ENCODE measurements at regions not wholly inside any gene's neighbourhood (a gene's known extent, or its start where the extent isn't known, plus 50 kb on each side); places are given as distances from the start of the nearest gene placed in this dataset.

DNA sequence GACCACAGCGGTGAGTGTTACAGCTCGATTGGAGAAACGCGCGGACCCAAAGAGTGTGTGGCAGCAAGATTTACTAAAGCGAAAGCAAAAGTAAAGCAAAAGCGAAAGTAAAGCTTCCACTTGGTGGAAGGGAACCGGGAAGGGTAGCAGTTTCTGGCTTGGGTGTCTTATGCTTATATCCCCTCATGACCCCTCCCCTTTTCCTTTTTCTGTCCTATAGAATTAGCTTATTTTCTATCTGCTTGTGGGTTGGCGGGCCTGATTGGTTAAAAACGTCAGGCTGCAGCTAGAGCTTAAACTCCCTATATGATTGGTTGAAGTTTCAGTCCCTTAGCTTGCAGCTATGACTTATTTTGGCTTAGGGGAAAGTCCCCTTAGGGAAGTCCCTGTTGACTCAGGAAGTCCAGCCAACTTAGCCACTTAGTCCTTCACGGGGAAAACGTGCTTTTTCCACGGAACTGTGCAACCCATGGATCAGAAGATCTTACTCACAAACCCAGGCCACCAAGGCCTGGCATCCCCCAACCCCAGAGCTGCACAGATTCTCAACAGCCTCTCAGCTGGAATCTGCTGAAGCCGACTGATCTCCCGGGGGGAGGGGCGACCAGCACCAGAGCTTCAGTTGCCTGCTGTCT is 114.2 kb upstream of the ADAMTS16 start:
- FAIRE-seq (peak; percentile 100), DNase-seq (ENCODE audit: low spot score) (peak; percentile 99)

DNA sequence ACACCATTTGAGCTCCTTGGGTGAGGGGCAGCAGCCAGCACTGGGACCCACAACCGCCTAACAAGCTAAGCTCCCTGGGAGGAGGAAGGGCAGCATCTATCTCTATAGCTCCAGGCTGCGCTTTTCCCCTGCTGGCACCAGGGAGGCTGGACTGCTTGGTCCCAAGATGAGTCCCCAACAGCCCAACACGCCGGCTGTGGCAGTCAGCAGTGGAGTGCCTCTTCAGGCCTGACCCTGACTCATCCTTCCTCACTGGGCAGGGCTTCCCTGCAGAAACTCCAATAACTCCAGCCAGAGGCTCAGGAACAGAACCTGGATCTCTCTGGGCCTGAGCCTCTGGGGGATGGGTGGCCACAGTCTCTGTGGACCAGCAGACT is 113.7 kb upstream of the ADAMTS16 start:
- DNase-seq (ENCODE audit: low spot score) (peak; percentile 74), FAIRE-seq (peak; percentile 67)

- no peak for FAIRE-seq
- DNase-seq (ENCODE audit: low spot score): no peak
Observed at GRCh38 chr5:5031665-5032064, 108.5 kb upstream of the ADAMTS16 start.

GRCh38 chr5:5037674-5038073 is 102.5 kb upstream of the ADAMTS16 start:
- FAIRE-seq (no peak), DNase-seq (ENCODE audit: low spot score) (no peak)

- FAIRE-seq (no peak), DNase-seq (ENCODE audit: low spot score) (no peak)
Observed at GRCh38 chr5:5039918-5040317, 100.2 kb upstream of the ADAMTS16 start.

DNA sequence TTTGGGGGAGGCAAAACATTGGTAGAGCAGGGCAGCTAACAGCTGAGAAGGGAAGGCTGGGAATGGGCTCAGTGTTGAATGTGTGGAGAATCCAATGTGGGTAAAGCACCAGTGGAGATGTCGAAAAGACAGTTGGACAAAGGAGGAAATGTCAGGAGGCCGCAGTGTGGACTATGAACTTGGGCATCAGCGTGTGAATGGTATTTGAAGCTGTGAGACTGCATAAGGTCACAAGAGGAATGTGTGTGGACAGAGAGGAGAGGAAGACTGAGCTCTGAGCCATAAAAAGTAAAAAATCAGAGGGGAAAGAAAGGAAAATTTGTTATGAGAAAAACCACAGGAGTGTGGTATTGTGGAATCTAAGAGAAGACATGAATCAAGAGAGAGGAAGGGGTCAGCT is 99.4 kb upstream of the ADAMTS16 start:
- FAIRE-seq (no peak), DNase-seq (ENCODE audit: low spot score) (no peak)

DNA sequence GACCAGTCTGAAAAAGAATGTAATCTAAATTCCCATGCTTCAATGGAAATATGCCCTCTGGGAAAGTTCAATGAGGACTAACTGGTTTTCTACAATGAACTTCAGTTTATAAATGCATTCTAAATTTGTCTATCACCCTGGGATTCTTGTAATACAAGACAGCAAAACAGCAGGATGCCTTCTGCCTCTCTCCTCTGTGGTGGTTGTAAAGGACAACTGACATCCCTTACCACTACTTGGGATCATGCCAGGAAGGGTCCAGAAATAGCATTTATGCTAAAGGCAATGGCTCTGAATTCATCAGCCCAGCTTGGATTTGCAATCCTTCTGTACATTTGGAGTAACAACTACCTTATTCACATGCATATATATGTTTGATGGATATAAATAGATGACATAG is 97.3 kb upstream of the ADAMTS16 start:
- FAIRE-seq (no peak), DNase-seq (ENCODE audit: low spot score) (no peak)

GRCh38 chr5:5043346-5043745 is 96.8 kb upstream of the ADAMTS16 start:
- DNase-seq (ENCODE audit: low spot score) (no peak), FAIRE-seq (no peak)

- DNase-seq (ENCODE audit: low spot score): no peak
- FAIRE-seq: no peak
Observed at GRCh38 chr5:5044247-5044840, 95.8 kb upstream of the ADAMTS16 start.

- no peak for FAIRE-seq
Observed at GRCh38 chr5:5046680-5047502, 93.2 kb upstream of the ADAMTS16 start.

DNA sequence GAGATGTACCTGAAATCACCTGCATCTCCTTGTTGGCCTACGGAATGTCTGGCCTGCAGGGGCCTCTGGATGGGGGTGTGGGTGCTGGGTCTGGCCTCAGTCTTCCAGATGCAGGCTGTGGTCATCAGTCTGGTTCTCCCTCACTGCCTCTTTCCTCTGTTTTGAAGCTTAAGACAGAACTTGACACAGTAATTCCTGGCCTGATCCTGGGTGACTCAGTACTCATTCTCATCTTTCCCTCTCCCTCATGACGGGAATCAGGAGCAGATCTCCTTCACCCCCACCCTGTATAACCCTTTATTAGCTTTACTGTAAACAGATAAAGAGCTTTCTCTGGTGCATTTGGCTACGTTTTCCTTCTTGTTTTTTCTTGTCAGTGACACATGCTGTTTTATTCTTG is 89.3 kb upstream of the ADAMTS16 start:
- FAIRE-seq: no peak
- DNase-seq (ENCODE audit: low spot score): no peak

More at GRCh38 chr5:5046680-5047502, 93.2 kb upstream of the ADAMTS16 start:
- no peak for DNase-seq (ENCODE audit: low spot score)

DNA sequence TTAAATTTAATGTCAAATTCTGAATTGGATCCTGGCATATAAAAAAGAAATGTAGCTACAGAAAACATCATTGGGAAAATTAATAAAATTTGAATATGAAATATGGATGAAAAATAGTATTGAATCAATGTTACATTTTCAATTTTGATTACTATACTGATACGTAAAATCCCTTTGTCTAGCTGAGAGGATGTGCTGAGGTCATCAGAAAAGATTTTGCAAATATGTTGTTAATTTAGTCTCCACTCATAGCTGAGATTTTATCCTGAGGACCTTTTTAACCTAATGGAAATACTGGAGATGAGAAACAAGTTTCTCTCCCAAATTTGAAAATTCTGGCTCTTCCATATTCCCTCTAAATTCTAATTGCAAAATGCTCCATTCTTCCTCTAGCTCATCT is 84.4 kb upstream of the ADAMTS16 start:
- DNase-seq (ENCODE audit: low spot score) (no peak), FAIRE-seq (no peak)

GRCh38 chr5:5061836-5062235 is 78.3 kb upstream of the ADAMTS16 start:
- no peak for FAIRE-seq
- no peak for DNase-seq (ENCODE audit: low spot score)

GRCh38 chr5:5062525-5063302 is 77.4 kb upstream of the ADAMTS16 start:
- FAIRE-seq (peak; percentile 70), DNase-seq (ENCODE audit: low spot score) (no peak)

- DNase-seq (ENCODE audit: low spot score): peak; percentile 23
- no peak for FAIRE-seq
Observed at GRCh38 chr5:5063533-5063953, 76.6 kb upstream of the ADAMTS16 start.

DNA sequence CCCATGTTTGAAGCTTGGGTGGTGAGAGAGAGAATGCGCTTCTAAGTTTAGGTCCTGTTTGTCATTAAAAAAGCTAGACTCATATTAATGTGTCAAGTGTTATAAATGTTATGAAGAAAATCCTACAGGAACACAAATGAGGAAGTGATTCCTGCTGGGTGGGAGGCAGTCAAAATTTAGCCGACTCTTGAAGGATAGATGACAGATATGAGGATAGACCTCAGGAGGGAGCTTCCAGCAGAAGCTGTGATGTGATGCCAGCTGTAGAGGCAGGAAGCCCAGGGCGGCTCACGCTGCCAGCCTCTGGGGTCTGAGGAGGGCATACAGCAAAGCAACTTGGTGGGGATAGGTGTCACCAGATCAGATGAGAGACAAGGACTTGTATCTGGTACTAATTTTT is 74.7 kb upstream of the ADAMTS16 start:
- DNase-seq (ENCODE audit: low spot score) (no peak), FAIRE-seq (no peak)

DNA sequence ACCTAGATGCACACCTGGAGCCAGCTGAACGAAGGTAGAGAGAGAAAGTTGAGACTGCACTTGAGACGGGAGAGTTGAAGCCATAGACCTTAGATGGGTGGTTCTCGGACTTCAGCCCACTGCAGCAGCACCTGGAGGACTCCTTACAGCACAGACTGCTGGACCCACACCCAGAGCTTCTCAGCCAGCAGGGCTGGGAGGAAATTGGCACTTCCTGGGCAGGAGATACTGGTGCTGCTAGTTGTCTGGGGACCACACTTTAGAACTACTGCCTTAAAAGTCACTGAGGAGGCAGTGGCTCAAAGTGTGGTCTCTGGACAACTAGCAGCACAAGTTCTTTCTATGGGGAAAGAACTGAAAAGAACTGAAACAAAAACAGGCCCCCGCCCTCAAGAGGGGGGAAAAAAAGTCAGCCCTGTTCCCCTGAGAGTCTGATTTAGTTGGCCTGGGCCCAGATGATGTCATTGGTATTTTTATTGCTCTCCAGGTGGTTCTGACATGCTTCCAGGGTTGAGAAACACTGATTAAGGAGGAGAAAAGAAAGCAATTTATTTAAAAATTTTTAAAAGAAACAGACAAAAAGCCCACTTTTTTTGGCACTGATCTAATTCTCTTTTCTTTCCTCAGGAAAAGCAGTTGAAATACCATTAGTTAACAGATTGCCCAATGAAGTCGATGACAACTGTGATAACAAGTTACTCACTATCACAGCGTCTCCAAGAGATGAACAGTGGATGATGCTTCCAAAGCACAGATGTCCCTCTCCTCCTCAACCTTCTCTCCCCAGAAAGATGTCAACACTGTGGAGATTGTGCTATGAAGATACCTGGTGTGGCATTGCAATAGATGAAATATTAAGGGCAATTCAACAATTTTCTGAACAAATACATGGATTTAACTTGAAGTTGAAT is 73.6 kb upstream of the ADAMTS16 start:
- no peak for FAIRE-seq
- DNase-seq (ENCODE audit: low spot score): no peak

DNA sequence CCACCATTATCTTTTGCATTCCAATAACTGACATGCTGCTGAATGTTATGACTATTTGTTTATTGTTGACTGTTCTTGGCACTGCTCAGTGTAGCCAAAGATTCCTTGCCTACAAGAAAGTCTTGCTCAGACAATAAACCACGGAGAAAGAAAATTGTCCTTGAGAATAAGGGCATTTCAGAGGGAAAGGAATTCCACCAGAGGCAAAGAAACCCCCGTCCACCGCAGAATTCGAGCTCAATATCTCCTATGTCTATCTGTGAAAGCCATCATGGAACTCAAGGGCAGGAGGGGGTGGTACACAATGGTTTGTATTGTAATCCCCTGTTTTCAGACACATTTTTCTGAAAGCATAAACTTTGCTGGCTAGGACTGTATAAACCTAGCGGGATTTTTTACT is 70.3 kb upstream of the ADAMTS16 start:
- FAIRE-seq: no peak
- DNase-seq (ENCODE audit: low spot score): no peak

- FAIRE-seq (no peak), DNase-seq (ENCODE audit: low spot score) (no peak)
Observed at GRCh38 chr5:5071554-5071953, 68.6 kb upstream of the ADAMTS16 start.

- FAIRE-seq: no peak
Observed at GRCh38 chr5:5077236-5077635, 62.9 kb upstream of the ADAMTS16 start.

More at GRCh38 chr5:5077236-5077635, 62.9 kb upstream of the ADAMTS16 start:
- no peak for DNase-seq (ENCODE audit: low spot score)
